ENCODE measurements at regions not wholly inside any gene's neighbourhood (a gene's known extent, or its start where the extent isn't known, plus 50 kb on each side); places are given as distances from the start of the nearest gene placed in this dataset.

- no peak for TF ChIP-seq CTCF (IDR thresholded peaks at IDR 0.05; ENCODE audit: low read depth, low read length, poor library complexity, severe bottlenecking)
- no peak for TF ChIP-seq EZH2phosphoT487 (IDR thresholded peaks at IDR 0.05; ENCODE audit: borderline replicate concordance, low read length)
Measured at GRCh38 chr12:73998894-73999293, 538.7 kb upstream of the ATXN7L3B start.

Data from DOHH2 (cell line).